Ishikawa (cell line): ENCODE measurements at regions not wholly inside any gene's neighbourhood (a gene's known extent, or its start where the extent isn't known, plus 50 kb on each side); places are given as distances from the start of the nearest gene placed in this dataset.

Source experiments
- CEBPB ChIP-seq: IDR thresholded peaks from 2 replicates; pipeline ENCODE4 v1.6.1; 2012
- CREB1 ChIP-seq: IDR thresholded peaks from 2 replicates; pipeline ENCODE4 v1.6.1; 2012; ENCODE audit warnings: low read depth
- EGR1 ChIP-seq: IDR thresholded peaks from 2 replicates; pipeline ENCODE4 v1.6.1; 2012
- EP300 ChIP-seq: IDR thresholded peaks from 2 replicates; pipeline ENCODE4 v1.6.1; 2012; ENCODE audit warnings: borderline replicate concordance
- FOXM1 ChIP-seq: IDR thresholded peaks from 2 replicates; pipeline ENCODE4 v1.6.1; 2012; ENCODE audit warnings: low read depth, borderline replicate concordance
- MAX ChIP-seq: IDR thresholded peaks from 2 replicates; pipeline ENCODE4 v1.6.1; 2012
- NFIC ChIP-seq: IDR thresholded peaks from 2 replicates; pipeline ENCODE4 v1.6.1; 2012
- RAD21 ChIP-seq: IDR thresholded peaks from 2 replicates; pipeline ENCODE4 v1.6.1; 2012; ENCODE audit warnings: low read depth
- REST ChIP-seq: IDR thresholded peaks from 2 replicates; pipeline ENCODE4 v1.6.1; 2012; ENCODE audit warnings: low read depth, mild to moderate bottlenecking
- TAF1 ChIP-seq: IDR thresholded peaks from 2 replicates; pipeline ENCODE4 v1.6.1; 2012; ENCODE audit warnings: low read depth, mild to moderate bottlenecking
- TCF12 ChIP-seq: IDR thresholded peaks from 2 replicates; pipeline ENCODE4 v1.6.1; 2012; ENCODE audit warnings: low read depth
- TEAD4 ChIP-seq: IDR thresholded peaks from 2 replicates; pipeline ENCODE4 v1.6.1; 2012
- USF1 ChIP-seq: IDR thresholded peaks from 2 replicates; pipeline ENCODE4 v1.6.1; 2012
- YY1 ChIP-seq: IDR thresholded peaks from 2 replicates; pipeline ENCODE4 v1.6.1; 2012; ENCODE audit warnings: low read depth
- ZBTB7A ChIP-seq: IDR thresholded peaks from 2 replicates; pipeline ENCODE4 v1.6.1; 2012; ENCODE audit warnings: low read depth

- TF ChIP-seq USF1 (no peak), TEAD4 (no peak), EP300 (no peak), MAX (no peak), EGR1 (no peak), REST (no peak), TAF1 (no peak), CEBPB (no peak)
Measured at GRCh38 chr11:112644410-112645131, 316.6 kb upstream of the NCAM1 start.

- TF ChIP-seq MAX (no peak), NFIC (no peak), TCF12 (no peak), REST (no peak), USF1 (no peak), RAD21 (no peak), YY1 (no peak), FOXM1 (no peak), CREB1 (no peak), TEAD4 (no peak), CEBPB (no peak), TAF1 (no peak), EGR1 (no peak), ZBTB7A (no peak), EP300 (no peak)
Measured at GRCh38 chr11:112649856-112650255, 311.4 kb upstream of the NCAM1 start.

GRCh38 chr11:112650527-112650926 lies 310.7 kb upstream of the NCAM1 start:
- TF ChIP-seq TEAD4, result no peak
- TF ChIP-seq TAF1, result no peak
- TF ChIP-seq FOXM1, result no peak
- TF ChIP-seq YY1, result no peak
- TF ChIP-seq CEBPB, result no peak
- TF ChIP-seq MAX, result no peak
- TF ChIP-seq ZBTB7A, result no peak
- TF ChIP-seq EP300, result no peak
- no peak for TF ChIP-seq EGR1

GRCh38 chr11:112651386-112651785 lies 309.8 kb upstream of the NCAM1 start:
- TF ChIP-seq YY1 (no peak), RAD21 (no peak), ZBTB7A (no peak), TEAD4 (no peak), EGR1 (no peak), CEBPB (no peak), NFIC (no peak), CREB1 (no peak), REST (no peak), USF1 (no peak), MAX (no peak), EP300 (no peak), TCF12 (no peak), FOXM1 (no peak)
